Muscle layer of duodenum (tissue), 2 donors: ENCODE measurements at regions not wholly inside any gene's neighbourhood (a gene's known extent, or its start where the extent isn't known, plus 50 kb on each side); places are given as distances from the start of the nearest gene placed in this dataset.

Experiments used
- H3K27ac ChIP-seq: one replicate; pipeline ENCODE4 v1.7.0; 2013; ENCODE audit warnings: mild to moderate bottlenecking, low read length
- H3K27me3 ChIP-seq: one replicate; pipeline ENCODE4 v1.7.0; 2013; ENCODE audit warnings: low read depth, mild to moderate bottlenecking, control low read depth, low read length
- H3K36me3 ChIP-seq, 2 donors: one replicate each; pipeline ENCODE4 v1.7.0; 2013; ENCODE audit warnings: low read length in 2 of 2, control low read depth in 1 of 2, mild to moderate bottlenecking in 1 of 2; ENCODE audit not compliant: insufficient read depth in 2 of 2, control insufficient read depth in 1 of 2
- H3K4me1 ChIP-seq, 2 donors: one replicate each; pipeline ENCODE4 v1.7.0; 2013; ENCODE audit warnings: low read length in 2 of 2, mild to moderate bottlenecking in 2 of 2, control low read depth in 1 of 2, moderate library complexity in 1 of 2; ENCODE audit not compliant: insufficient read depth in 2 of 2, control insufficient read depth in 1 of 2
- H3K4me3 ChIP-seq, 2 donors: one replicate each; pipeline ENCODE4 v1.7.0; 2013; ENCODE audit warnings: low read length in 2 of 2, low read depth in 1 of 2, mild to moderate bottlenecking in 1 of 2
- H3K9me3 ChIP-seq, 2 donors: one replicate each; pipeline ENCODE4 v1.7.0; 2013; ENCODE audit warnings: low read length in 2 of 2, control low read depth in 1 of 2, mild to moderate bottlenecking in 1 of 2; ENCODE audit not compliant: control insufficient read depth in 1 of 2
- donor health status: healthy.

- H3K27me3 ChIP-seq: no peaks in the 10 kb centered on the region
- H3K9me3 ChIP-seq: no peaks in the 10 kb centered on the region
- peaks cover 0 to 8% of the 10 kb centered on the region in 2 donors for H3K4me1 ChIP-seq
- no peak overlapping the region for H3K4me3 ChIP-seq
- peak overlapping the region; percentile 37 for H3K27ac ChIP-seq
- no peaks in the 10 kb centered on the region for H3K36me3 ChIP-seq
These were observed 180.1 kb upstream of the OSR1 start for GRCh38 chr2:19538411-19538963.

GRCh38 chr2:19536136-19536535 is 177.7 kb upstream of the OSR1 start:
- no peak overlapping the region for H3K27ac ChIP-seq
- H3K4me3 ChIP-seq: no peak overlapping the region
- H3K36me3 ChIP-seq: no peaks in the 10 kb centered on the region
- no peaks in the 10 kb centered on the region for H3K27me3 ChIP-seq
- no peaks in the 10 kb centered on the region for H3K9me3 ChIP-seq
- peaks cover 0 to 8% of the 10 kb centered on the region in 2 donors for H3K4me1 ChIP-seq

GRCh38 chr2:19532547-19533196 is 174.2 kb upstream of the OSR1 start:
- Histone ChIP-seq H3K4me1 (no peaks in the 10 kb centered on the region), H3K36me3 (no peaks in the 10 kb centered on the region), H3K4me3 (no peak overlapping the region), H3K27me3 (no peaks in the 10 kb centered on the region), H3K9me3 (no peaks in the 10 kb centered on the region), H3K27ac (no peak overlapping the region)

GRCh38 chr2:19529677-19530076 is 171.3 kb upstream of the OSR1 start:
- Histone ChIP-seq H3K36me3 (no peaks in the 10 kb centered on the region), H3K4me3 (no peak overlapping the region), H3K27me3 (no peaks in the 10 kb centered on the region), H3K27ac (no peak overlapping the region), H3K9me3 (no peaks in the 10 kb centered on the region), H3K4me1 (no peaks in the 10 kb centered on the region)

GRCh38 chr2:19527771-19528170 is 169.3 kb upstream of the OSR1 start:
- Histone ChIP-seq H3K9me3 (no peaks in the 10 kb centered on the region), H3K36me3 (no peaks in the 10 kb centered on the region), H3K4me1 (no peaks in the 10 kb centered on the region), H3K4me3 (no peak overlapping the region), H3K27me3 (no peaks in the 10 kb centered on the region), H3K27ac (no peak overlapping the region)

- Histone ChIP-seq H3K36me3 (no peaks in the 10 kb centered on the region), H3K4me1 (no peaks in the 10 kb centered on the region), H3K9me3 (no peaks in the 10 kb centered on the region), H3K27me3 (no peaks in the 10 kb centered on the region), H3K4me3 (no peak overlapping the region), H3K27ac (no peak overlapping the region)
These were observed 166.9 kb upstream of the OSR1 start for GRCh38 chr2:19525313-19525712.

GRCh38 chr2:19519045-19519444 is 160.6 kb upstream of the OSR1 start:
- Histone ChIP-seq H3K4me1 (no peaks in the 10 kb centered on the region), H3K4me3 (no peak overlapping the region), H3K27me3 (no peaks in the 10 kb centered on the region), H3K9me3 (no peaks in the 10 kb centered on the region), H3K36me3 (no peaks in the 10 kb centered on the region), H3K27ac (no peak overlapping the region)

- Histone ChIP-seq H3K4me3 (no peak overlapping the region), H3K9me3 (no peaks in the 10 kb centered on the region), H3K4me1 (peaks cover 0 to 6% of the 10 kb centered on the region in 2 donors), H3K27me3 (no peaks in the 10 kb centered on the region), H3K36me3 (no peaks in the 10 kb centered on the region), H3K27ac (no peak overlapping the region)
These were observed 148.7 kb upstream of the OSR1 start for GRCh38 chr2:19507137-19507536.

GRCh38 chr2:19505199-19506136 is 147.0 kb upstream of the OSR1 start:
- Histone ChIP-seq H3K9me3 (no peaks in the 10 kb centered on the region), H3K36me3 (no peaks in the 10 kb centered on the region), H3K27me3 (no peaks in the 10 kb centered on the region), H3K27ac (no peak overlapping the region), H3K4me3 (no peak overlapping the region), H3K4me1 (peaks cover 0 to 6% of the 10 kb centered on the region in 2 donors)

- H3K9me3 ChIP-seq: no peaks in the 10 kb centered on the region
- H3K4me3 ChIP-seq: no peak overlapping the region
- no peak overlapping the region for H3K27ac ChIP-seq
- H3K36me3 ChIP-seq: no peaks in the 10 kb centered on the region
- peaks cover 0 to 6% of the 10 kb centered on the region in 2 donors for H3K4me1 ChIP-seq
- H3K27me3 ChIP-seq: no peaks in the 10 kb centered on the region
These were observed 146.2 kb upstream of the OSR1 start for GRCh38 chr2:19504400-19505198.

GRCh38 chr2:19503915-19504314 is 145.5 kb upstream of the OSR1 start:
- Histone ChIP-seq H3K4me3 (no peak overlapping the region), H3K36me3 (no peaks in the 10 kb centered on the region), H3K27ac (no peak overlapping the region), H3K4me1 (peaks cover 0 to 6% of the 10 kb centered on the region in 2 donors), H3K9me3 (no peaks in the 10 kb centered on the region), H3K27me3 (no peaks in the 10 kb centered on the region)
